ENCODE measurements at regions not wholly inside any gene's neighbourhood (a gene's known extent, or its start where the extent isn't known, plus 50 kb on each side); places are given as distances from the start of the nearest gene placed in this dataset.
"Not testable (repeated sequence)": the region's sequence is repeated elsewhere in the genome, so short reads cannot be mapped to it uniquely, and the experiment has no call there.

DNA sequence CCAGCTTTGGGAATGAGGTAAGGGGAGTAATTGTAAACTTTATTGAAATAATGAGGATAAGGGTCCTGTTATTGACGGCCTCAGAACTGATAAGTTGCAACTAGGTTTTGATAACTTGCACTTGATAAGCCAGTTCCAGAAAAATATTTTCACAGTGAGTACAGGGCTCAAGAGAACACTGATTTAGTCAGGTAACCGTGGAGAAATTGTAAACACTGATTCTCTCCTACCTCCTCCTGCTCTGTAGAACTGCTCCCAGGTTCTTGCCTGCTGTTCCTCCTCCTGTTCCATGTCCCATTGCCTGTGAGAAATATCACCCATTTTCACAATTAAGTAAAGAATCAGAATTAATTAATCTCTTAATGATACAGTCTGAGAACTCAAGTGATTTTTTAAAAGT lies 55.0 kb upstream of the CXXC4 start:
- DNase-seq: peak; percentile 21

DNA sequence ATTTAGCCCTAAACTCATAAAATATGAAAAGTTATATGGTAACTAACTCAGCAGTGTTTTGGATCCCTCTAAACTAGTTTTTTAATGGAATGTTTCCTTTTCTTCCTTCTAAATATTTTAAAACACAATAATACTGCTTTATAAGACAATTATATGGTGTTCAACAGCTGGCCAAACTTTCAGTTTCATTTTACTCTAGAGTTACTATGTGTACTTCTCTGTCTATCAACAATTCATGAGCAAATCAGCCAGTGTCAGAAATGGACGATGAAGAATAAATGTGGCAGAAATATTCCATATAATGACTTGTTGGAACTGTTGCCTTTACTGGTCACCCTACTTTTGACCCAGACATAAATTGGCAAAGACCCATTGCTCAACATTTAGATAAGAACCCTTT lies 64.8 kb upstream of the CXXC4 start:
- no peak for DNase-seq

DNA sequence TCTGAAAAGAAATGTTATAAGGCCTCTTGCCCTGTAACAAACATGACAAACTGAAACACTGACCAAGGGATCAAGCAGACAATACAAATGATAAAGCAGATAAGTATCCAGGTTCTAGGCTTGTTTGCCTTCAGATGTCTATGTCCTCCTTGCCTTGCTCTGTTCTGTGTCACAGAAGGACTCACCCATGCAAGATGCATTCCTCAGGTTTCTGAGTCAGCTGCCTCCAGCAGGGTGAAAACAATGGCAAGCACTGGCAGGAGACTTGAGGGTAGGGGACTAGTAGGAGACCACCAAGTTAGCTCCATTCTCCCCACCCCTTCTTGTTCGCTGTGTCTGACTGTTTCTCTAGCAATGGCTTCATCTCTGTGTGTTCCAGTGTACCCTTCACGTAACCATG lies 76.6 kb upstream of the CXXC4 start:
- DNase-seq: no peak

DNA sequence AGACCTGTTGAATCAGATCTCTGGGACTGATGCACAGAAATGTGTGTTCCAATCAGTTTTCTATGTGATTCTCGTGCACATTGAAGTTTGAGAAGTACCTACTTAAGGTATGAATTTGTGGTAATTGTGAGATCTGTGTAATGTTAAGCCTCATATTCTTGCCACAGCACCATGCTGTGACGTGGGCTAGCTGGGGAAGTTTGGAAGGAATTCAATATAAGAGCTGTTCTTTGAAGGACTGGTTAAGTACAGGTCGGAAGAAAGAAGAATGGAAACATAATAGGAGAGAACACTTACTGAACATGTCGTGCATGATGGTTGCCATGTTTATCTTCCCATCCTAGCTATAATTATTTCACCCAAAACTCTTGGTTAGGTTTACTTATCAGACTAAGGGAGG lies 79.7 kb upstream of the CXXC4 start:
- no peak for DNase-seq

DNA sequence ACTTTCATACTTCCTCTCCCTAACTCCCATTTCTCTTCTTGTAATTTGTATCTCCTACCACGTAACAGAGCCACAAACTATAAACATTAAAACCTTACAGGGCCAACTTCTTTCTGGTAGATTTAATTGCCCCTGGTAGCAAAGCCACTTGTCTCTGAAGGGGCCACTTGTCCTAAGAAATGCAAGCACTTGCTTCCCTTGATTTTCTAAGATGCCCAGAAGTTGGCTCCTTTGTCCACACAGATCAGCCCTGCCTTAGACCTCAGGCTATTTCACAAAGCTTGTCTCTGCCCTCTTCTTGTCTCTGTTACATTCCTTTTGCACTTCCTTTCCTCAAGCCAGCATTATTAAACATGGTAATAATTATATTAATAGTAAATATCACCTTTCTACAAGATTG lies 80.6 kb upstream of the CXXC4 start:
- no peak for DNase-seq

DNA sequence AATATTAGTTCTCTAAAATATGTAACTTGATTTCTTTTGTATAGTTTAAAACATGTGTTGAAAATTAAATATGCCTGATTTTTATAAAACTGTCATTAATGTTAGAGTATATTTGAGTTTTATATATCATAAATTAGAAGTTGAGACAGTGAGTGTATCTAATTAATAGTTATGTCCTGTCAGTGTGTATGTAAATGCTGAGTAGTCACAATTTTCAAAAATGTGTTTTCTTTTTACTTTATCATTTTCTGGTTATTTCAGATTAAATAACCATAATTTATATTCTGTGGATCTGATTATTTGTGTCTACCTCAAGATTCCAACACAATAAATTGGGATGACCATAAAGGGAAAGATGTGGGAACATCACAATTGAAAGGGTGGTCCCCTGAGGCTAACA lies 82.7 kb upstream of the CXXC4 start:
- DNase-seq: no peak

DNA sequence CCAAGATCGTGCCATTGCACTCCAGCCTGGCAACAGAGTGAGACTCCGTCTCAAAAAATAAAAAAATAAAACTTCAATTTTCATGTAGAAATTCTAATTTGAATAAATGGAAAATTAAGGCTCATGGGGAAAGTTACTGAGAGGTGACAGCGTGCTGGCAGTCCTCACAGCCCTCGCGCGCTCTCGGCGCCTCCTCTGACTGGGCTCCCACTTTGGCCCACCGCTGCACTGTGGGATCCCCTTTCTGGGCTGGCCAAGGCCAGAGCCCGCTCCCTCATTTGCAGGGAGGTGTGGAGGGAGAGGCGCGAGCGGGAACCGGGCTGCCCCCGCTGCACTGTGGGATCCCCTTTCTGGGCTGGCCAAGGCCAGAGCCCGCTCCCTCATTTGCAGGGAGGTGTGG lies 86.8 kb upstream of the CXXC4 start:
- not testable (repeated sequence) for DNase-seq

DNA sequence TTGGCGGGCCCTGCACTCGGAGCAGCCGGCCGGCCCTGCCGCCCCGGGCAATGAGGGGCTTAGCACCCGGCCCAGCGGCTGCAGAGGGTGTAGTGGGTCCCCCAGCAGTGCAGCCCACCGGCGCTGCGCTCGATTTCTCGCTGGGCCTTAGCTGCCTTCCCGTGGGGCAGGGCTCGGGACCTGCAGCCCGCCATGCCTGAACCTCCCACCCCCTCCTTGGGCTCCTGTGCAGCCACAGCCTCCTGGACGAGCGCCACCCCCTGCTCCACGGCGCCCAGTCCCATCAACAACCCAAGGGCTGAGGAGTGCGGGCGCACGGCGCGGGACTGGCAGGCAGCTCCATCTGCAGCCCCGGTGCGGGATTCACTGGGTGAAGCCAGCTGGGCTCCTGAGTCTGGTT lies 87.4 kb upstream of the CXXC4 start:
- DNase-seq: not testable (repeated sequence)

DNA sequence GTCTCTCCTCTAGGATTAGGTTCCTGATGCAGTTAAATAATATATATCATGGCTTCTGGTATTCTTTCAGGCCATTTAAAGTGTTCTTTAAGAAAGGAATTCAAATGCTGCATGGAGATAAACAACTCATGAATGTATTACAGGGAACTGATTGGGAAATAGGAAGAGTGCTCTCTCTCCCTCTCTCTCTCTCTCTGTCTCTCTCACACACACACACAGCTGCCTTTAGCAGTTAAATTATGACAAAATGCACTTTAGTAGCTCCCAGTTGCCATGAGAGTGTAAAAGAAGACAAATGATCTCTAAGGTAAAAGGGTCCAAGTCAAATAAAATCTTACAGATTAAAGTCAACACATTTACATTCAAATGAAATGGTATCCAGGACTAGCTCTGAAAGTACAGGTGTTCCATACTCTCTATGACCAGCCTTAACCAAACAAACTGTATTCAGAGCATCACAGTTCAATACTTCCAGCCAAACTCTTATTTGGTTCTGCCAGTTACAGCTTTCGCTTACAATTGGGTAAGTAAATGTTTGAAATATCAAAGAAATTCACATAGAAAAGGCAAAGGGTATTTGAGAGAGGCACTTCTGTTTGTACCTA lies 94.7 kb upstream of the CXXC4 start:
- peak; percentile 88 for DNase-seq

DNA sequence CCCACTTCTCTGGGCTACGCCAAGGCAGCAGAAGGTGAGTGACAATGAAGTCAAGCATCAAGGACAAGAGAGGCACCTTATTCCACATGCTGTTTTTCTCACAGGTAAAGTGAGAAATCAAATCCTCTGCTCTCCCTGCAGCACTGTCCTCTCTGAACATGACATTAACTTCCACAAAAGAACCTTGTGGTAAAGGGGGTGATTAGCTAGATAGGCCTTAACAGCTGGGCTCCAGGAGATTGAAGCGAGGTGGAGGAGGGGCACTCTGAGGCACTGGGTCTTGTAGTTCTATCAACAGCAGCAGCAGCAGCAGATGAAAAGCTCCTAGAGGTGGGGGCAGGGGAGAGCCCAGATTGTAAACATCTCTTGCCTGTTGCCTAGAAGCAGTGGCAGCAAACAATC lies 96.8 kb upstream of the CXXC4 start:
- DNase-seq: peak; percentile 97

DNA sequence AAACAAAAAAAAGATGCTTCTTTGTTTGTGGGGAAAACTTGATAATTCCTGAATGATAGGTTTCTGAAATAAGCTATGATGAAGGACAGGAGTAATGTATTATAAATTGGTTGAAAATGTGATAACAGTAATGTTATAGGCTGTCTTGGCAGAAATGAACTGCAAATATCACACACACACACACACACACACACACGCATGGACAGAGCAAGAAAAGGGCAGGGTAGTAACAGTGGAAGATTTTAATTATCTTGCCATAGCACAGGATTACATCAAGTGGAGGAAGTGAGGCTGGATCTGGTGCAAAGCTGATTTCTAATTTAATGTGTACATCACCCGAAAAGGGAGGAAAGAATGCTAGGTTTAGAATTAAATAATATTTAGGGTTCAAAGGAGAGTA lies 97.5 kb upstream of the CXXC4 start:
- DNase-seq: peak; percentile 74

DNA sequence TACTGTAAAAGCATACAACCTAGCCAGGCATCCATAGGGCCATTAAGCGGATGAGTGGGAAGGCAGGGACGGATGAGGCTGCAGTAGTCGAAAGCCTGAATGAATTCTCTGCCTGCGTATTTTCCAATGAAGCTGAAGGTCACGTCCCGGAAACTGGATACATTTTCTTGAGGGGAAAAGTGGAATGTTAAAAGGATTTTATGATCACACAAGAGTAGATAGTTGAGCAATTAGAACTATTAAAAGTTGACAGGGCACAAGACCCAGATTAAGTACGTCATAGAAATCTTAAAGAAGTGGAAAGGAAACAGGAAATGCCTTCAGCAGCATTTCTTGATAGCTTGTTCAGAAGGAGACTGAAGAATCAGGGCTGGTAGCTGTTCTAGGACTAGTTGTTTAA lies 98.3 kb upstream of the CXXC4 start:
- DNase-seq: peak; percentile 57

DNA sequence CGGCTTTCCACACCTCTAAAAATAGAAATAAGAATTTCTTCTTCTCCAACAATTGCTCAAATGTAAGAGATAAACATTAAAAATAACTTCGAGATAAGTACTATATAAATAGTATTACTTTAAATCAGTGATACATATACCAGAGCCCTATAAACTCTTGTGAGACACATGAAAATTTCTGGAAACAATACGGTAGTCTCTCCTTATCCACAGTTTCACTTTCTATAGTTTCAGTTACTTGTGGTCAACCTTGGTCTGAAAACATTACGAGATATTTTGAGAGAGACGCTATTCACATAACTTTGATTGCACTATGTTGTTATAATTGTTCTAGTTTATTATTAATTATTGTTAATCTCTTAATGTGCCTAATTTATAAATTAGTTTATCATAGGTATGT lies 101.5 kb upstream of the CXXC4 start:
- no peak for DNase-seq

DNA sequence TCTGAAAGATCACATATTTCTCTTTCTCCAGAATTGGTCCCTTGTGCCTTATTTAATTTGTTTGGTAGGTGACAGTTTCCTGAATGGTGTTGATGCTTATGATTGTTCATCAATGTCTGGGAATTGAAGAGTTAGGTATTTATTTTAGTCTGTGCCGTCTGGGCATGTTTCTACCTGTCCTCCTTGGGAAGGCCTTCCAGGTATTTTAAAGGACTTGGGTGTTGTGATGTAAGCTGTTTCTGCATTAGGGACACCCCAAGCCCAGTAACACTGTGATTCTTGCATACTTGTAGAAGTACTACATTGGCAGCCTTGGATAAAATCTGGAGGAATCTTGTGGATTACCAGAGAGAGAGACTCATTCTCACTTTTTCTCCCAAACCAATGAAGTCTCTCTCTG lies 120.8 kb upstream of the CXXC4 start:
- DNase-seq: no peak

DNA sequence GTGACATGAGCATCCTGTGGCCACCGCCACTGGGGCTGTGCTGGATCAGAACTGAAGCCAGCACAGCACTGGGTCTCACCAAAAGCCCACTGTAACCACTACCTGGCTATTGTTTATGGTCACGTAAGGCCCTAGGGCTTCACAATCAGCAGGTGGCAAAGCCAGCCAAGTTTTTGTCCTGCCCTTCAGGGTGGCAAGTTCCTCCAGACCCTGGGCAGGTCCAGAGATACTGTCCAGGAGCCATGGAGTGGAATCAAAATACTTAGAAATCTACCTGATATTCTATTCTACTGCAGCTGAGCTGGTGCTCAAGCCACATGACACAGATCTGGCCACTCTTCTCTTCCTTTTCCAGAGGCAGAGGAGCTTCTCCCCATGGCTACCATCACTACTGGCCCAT lies 121.2 kb upstream of the CXXC4 start:
- DNase-seq: no peak

DNA sequence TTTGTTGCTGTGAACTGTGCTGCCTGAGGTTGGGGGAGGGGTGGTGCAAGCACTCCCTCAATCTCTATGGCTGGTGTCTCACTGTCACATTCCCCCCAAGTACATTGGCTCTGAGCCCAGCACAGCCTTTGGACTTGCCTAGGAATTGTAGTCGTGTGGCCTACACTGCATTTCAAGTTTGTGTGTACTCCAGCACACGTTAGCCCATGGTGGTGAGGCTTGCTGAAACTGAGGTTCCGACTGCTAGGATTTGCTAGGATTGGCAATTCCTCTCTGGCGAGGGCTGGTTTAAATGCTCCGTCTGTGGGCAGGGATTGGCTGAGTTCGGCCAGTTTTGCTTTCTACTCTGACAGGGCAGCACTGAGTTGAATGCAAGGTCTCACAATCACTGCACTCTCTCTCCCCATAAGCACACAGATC lies 121.7 kb upstream of the CXXC4 start:
- peak; percentile 37 for DNase-seq

DNA sequence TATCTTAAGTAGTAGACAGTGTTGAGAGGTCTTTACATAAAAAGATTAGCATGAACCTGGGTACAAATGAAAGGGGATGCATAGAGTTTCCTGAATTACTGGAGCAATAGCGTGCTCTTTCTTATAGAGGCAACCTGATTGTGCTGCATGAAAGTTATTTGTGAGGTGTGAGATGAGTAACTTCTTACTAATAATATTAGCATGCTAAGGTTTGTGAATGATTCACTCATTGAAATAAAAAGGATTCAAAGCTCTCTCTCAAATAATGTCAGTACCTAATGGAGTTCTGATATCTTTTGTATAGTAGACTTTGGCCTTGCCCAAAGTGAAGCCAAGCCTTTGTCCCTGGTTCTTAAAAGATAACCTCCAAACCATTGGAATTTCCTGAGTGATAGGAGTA lies 131.0 kb upstream of the CXXC4 start:
- no peak for DNase-seq

DNA sequence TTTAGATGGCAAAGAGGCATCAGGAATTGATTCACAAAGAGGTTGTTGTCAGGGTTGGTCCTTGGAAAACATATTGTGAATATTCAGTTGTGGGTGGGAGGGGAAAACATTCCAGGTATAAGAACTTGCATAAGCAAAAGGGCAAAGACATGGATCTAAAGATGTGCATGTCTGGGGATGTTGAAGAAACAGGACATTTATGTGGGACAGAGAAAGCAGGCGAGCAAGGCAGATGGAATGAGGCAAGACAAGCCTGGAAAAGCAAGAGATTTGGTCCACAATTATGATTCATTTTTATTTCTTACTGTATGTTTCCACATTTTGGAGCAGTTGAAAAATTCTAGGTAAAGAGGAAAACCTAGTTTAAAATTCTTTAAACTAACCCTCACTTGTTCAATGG lies 134.9 kb upstream of the CXXC4 start:
- DNase-seq: no peak

DNA sequence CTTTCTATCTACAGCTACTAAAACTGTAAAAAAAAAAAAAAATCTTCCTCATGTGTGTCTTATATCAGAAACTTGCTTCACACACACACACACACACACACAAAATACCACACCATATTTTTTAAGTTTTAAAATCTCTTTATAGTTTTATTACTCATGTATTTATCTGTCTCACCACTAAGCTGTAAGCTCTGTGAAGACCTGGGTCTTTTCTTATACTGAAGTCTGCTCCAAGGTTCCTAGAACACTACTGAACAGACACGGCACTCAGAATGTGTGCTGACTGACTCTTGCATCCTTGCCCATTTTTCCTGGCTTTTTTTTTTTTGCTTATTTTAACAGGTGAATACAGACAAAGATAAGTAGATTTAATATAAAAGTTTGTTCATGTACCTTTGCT lies 135.6 kb upstream of the CXXC4 start:
- DNase-seq: no peak

DNA sequence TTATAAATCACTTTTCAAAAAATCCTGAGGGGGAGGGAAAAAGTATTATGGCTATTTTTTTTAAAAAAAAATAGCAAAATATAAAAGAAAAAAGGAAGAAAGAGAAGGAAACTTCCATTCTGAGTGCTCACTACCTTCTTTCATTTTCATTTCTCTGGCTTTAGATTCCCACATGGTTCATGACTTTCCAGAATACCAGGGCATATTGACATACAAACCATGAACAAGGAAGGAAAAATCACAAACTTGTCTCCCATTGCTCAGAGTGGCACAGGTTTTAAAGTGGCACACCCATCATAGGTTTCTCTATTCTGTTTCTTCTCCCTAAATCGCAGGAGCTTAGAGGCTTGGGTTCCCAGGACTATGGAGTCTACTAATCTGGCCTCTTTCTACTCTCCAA lies 136.3 kb upstream of the CXXC4 start:
- no peak for DNase-seq

DNA sequence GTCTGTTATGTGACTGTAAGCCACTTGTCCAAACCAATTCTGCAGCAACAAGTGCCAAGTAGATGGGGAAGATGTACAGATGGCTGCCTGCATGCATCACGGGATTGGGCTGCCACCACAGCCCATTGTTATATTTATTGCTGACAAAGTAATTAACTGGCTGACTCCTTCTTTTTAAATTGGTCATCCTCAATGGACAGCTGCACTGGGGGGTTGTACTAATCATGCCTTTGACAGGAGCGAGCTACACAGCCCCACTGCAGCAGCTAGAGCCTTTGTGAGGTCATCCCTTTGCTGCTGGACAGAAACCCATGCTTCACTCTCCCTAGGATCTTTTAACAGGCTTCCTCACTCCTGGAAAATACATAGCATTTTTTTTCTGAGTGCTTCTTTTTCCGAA lies 146.7 kb upstream of the CXXC4 start:
- peak; percentile 94 for DNase-seq

DNA sequence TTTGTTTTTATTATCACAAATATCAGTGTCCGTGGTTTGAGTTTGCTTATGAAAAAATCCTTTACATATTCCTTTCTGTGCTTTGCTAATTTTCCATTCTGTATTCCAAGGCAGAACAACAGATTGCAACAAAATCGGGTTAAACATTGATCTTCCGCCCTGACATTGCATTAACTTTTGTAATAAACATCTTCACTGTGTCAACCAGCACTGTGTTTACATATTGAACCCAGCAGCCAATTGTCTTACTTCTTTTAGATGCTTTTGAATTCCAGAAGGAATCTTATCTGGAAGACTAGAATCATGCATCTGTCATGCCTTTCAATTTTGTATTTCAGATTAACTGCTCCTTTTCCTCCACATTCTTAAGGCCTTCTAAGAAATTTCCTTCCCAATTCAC lies 147.8 kb upstream of the CXXC4 start:
- no peak for DNase-seq

DNA sequence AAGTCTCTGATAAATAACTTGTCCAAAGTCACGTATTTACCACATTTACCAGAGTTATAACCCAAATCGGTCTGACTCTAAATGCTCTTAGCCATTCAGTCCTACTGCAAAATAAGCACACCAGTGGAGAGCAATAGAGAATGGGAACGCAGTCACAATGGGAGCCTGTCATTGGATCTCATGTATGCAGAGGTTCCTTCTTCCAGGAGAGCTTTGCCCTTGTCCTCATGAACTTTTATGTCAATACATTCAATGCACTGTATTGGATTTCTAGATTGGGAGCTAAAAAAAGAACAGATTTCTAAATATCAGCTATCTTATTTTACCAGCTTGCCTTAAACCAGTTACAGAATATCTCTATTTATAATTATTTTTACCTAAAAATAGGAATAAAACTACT lies 149.1 kb upstream of the CXXC4 start:
- no peak for DNase-seq

DNA sequence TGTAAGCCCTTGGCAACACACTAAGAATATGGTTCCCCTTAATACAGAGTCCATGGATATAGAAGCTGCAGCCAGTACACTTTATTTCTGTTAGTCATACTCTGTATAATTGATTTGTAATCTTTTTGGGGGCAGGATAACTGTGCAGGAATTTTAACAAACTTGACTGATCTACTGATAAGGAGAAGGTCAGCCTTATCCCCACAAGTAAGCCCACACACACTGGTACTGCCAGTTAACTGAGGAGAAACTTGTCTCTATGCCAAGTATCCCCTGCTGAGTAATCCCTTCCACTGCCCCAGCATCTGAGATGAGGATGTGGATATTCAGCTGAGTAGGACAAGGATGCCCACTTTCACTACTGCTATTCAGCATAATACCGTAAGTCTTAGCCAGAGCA lies 154.9 kb upstream of the CXXC4 start:
- DNase-seq: no peak

DNA sequence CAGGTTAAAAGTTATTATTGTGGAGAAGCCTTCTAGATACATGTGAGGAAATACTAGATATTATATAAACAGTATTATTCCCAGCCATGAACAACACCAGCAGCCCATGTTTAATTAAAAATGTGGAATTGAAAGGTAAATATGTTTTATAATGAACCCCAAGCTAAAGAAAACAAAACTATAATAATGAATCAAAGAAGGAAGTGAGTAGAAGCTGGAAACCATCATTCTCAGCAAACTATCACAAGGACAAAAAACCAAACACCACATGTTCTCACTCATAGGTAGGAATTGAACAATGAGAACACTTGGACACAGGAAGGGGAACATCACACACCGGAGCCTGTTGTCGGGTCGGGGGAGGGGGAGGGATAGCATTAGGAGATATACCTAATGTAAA lies 167.6 kb upstream of the CXXC4 start:
- DNase-seq: not testable (repeated sequence)

DNA sequence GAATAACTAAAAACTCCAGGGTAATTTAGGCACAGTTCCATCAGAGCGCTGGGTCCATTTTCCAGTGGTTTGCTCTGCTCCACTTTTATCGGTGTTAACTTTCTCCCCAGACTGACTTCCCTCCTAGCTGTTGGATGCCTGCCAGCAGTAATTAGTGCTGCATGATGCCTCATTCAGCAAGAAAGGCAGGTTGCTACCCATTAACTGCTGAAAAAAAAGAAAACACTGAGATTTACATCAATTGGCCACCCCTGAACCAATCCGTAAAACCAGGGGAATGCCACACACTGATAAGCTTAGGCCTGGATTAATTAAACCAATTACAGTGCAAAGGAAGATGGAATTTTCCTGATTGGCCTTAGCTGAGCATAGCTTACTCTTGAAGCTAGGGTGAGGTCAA lies 182.4 kb upstream of the CXXC4 start:
- peak; percentile 97 for DNase-seq

All from NCI-H69 (cell line).